ENCODE measurements at regions not wholly inside any gene's neighbourhood (a gene's known extent, or its start where the extent isn't known, plus 50 kb on each side); places are given as distances from the start of the nearest gene placed in this dataset.
"Not testable (repeated sequence)": the region's sequence is repeated elsewhere in the genome, so short reads cannot be mapped to it uniquely, and the experiment has no call there.

- not testable (repeated sequence) for TF ChIP-seq CTCF, POLR2AphosphoS5 (IDR thresholded peaks at IDR 0.05)
These were observed 71.5 kb downstream of the NPIPB11 start for GRCh38 chr16:29334776-29335548.

Measured in sigmoid colon (tissue), 4 donors.